ENCODE measurements at regions not wholly inside any gene's neighbourhood (a gene's known extent, or its start where the extent isn't known, plus 50 kb on each side); places are given as distances from the start of the nearest gene placed in this dataset.
"Not testable (repeated sequence)": the region's sequence is repeated elsewhere in the genome, so short reads cannot be mapped to it uniquely, and the experiment has no call there.

DNA sequence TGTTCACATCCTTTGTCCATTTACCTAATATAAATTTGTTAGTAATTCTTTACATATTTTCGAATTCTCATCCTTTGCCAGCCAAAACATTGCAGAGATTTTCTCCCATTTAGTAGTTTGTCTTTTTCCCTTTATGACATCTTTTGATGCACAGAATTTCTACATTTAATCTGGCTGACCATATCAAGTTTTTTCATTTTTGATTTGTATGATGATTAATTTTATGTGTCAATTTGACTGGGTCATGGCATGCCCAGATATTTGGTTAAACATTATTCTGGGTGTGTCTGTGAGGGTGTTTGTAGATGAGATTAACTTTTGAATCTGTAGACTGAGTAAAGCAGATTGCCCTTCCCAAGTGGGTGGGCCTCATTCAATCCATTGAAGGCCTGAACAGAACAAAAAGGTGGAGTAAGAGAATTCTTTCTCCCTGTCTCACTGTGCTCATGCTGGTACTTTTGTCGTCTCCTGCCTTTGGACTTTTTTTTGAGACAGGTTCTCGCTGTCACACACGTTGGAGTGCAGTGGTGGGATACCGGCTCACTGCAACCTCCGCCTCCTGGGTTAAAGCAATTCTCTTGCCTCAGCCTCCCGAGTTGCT lies 72.1 kb upstream of the EPB41L1 start:
- TF ChIP-seq CTCF (conservative IDR thresholded peaks at IDR 0.05; ENCODE audit: low read length): no peak
- H3K4me3 ChIP-seq (ENCODE audit: low read length): no peak overlapping the region
- no peak for DNase-seq (ENCODE audit: low read depth)

DNA sequence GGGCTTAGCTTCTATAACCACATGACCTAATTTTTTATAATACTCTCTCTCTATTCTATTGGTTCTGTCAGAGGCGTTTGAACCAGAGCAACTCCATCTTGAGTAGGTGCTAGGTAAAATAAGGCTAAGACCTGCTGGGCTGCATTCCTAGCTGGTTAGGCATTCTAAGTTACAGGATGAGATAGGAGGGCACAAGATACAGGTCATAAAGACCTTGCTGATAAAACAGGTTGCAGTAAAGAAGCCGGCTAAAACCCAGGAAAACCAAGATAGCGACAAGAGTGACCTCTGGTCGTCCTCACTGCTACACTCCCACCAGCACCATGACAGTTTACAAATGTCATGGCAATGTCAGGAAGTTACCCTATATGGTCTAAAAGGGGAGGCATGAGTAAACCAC lies 71.3 kb upstream of the EPB41L1 start:
- H3K4me3 ChIP-seq (ENCODE audit: low read length); DNase-seq (ENCODE audit: low read depth): not testable (repeated sequence)

DNA sequence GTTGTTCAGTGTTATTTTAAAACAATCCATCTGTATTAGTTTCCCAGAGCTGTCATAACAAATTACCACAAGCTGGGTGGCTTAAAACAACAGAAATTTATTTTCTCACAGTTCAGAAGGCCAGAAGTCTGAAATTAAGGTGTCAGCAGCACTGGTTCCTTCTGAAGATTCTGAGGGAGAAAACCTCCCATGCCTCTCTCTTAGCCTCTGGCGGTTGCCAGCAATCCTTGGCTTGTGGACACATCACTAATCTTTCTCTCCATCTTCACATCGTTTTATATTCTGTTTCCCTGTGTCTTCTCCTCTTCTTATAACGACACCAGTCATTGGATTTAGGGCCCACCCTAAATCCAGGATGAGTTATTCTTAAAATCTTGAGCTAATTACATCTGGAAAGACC lies 70.2 kb upstream of the EPB41L1 start:
- no peak for TF ChIP-seq CTCF (conservative IDR thresholded peaks at IDR 0.05; ENCODE audit: low read length)
- no peak overlapping the region for H3K4me3 ChIP-seq (ENCODE audit: low read length)
- no peak for DNase-seq (ENCODE audit: low read depth)

GRCh38 chr20:36084897-36085613 lies 69.5 kb upstream of the EPB41L1 start:
- TF ChIP-seq CTCF (conservative IDR thresholded peaks at IDR 0.05; ENCODE audit: low read length): no peak
- DNase-seq (ENCODE audit: low read depth): peak; percentile 20
- no peak overlapping the region for H3K4me3 ChIP-seq (ENCODE audit: low read length)

GRCh38 chr20:36085686-36086267 lies 68.8 kb upstream of the EPB41L1 start:
- H3K4me3 ChIP-seq (ENCODE audit: low read length): no peak overlapping the region
- TF ChIP-seq CTCF (conservative IDR thresholded peaks at IDR 0.05; ENCODE audit: low read length): no peak
- DNase-seq (ENCODE audit: low read depth): peak; percentile 53

GRCh38 chr20:36086767-36087166 lies 67.8 kb upstream of the EPB41L1 start:
- no peak overlapping the region for H3K4me3 ChIP-seq (ENCODE audit: low read length)
- DNase-seq (ENCODE audit: low read depth): no peak
- TF ChIP-seq CTCF (conservative IDR thresholded peaks at IDR 0.05; ENCODE audit: low read length): no peak

- DNase-seq (ENCODE audit: low read depth): no peak
- TF ChIP-seq CTCF (conservative IDR thresholded peaks at IDR 0.05; ENCODE audit: low read length): no peak
- no peak overlapping the region for H3K4me3 ChIP-seq (ENCODE audit: low read length)
Measured at GRCh38 chr20:36090223-36090622, 64.3 kb upstream of the EPB41L1 start.

Data from AG10803 (cell line).